Right lobe of liver (tissue), 6 donors: ENCODE measurements at regions not wholly inside any gene's neighbourhood (a gene's known extent, or its start where the extent isn't known, plus 50 kb on each side); places are given as distances from the start of the nearest gene placed in this dataset.

Experiments used
- ATAC-seq, 4 donors: fragments of 200-7000 bp; cut with Tn5 transposase; one replicate each; pipeline ENCODE4 v1.9.1; 2020; ENCODE audit warnings: mild to moderate bottlenecking in 4 of 4, moderate library complexity in 4 of 4
- DNase-seq, 3 donors: peaks; one replicate each; pipeline ENCODE4 v3.0.0-alpha.2; 2020
- H3K27ac ChIP-seq, 3 donors: fragments of 200-600 bp; one replicate each; pipeline ENCODE4 v1.8.0; 2022
- H3K27me3 ChIP-seq, 2 donors: fragments of 200-600 bp; one replicate each; pipeline ENCODE4 v1.8.0; 2022
- H3K36me3 ChIP-seq, 4 donors: fragments of 200-600 bp; sonication (generic) in 1 of 4; one replicate each; pipeline versions ENCODE4 v1.5.1 to v1.8.0; 2017 to 2022; ENCODE audit warnings: control low read depth in 1 of 4
- H3K4me1 ChIP-seq, 4 donors: fragments of 200-600 bp; sonication (generic) in 1 of 4; one replicate each; pipeline versions ENCODE4 v1.5.1 to v1.8.0; 2017 to 2022; ENCODE audit warnings: control low read depth in 1 of 4
- H3K4me3 ChIP-seq, 3 donors: fragments of 200-600 bp; one replicate each; pipeline ENCODE4 v1.8.0; 2022
- H3K9me3 ChIP-seq, 4 donors: fragments of 200-600 bp; sonication (generic) in 1 of 4; one replicate each; pipeline versions ENCODE4 v1.5.1 to v1.8.0; 2017 to 2022; ENCODE audit warnings: control low read depth in 1 of 4
- POLR2A ChIP-seq: fragments of 450-650 bp; IDR thresholded peaks from one replicate; pipeline ENCODE4 v1.6.1; 2017; ENCODE audit warnings: antibody characterized with exemption, mild to moderate bottlenecking
- WGBS: methylation state at CpG from one replicate; pipeline ENCODE4 v1.1.6; 2018; ENCODE audit warnings: low coverage, low lambda C conversion rate; ENCODE audit not compliant: insufficient coverage; ENCODE audit errors: missing lambda C conversion rate; 5-methylcytosine and 5-hydroxymethylcytosine counted together
- intact Hi-C, 2 donors: fragments of 100-400 bp; cut with DNase I; formaldehyde crosslinking; loops; one replicate each; pipeline versions ENCODE4 v1.11.2 to v1.14.1; 2022
- TF ChIP-seq, protein P1 (sequence below), 4 donors: fragments of 200-600 bp in 3 of 4; fragments of 450-650 bp in 1 of 4; IDR thresholded peaks; one replicate each; pipeline versions ENCODE4 v1.5.1 to v1.8.0; 2016 to 2022; ENCODE audit warnings: antibody characterized with exemption in 4 of 4, mild to moderate bottlenecking in 2 of 4
- donor health status: DM: no; HTN: yes; CAD: no.
- donor health status: DM: no; HTN: no; CAD: no.
- donor health status: DM: no; HTN: no; CAD: no.
- donor health status: DM: no; HTN: yes; CAD: no.
- donor health status: DM: no; HTN: yes; CAD: no.

DNA sequence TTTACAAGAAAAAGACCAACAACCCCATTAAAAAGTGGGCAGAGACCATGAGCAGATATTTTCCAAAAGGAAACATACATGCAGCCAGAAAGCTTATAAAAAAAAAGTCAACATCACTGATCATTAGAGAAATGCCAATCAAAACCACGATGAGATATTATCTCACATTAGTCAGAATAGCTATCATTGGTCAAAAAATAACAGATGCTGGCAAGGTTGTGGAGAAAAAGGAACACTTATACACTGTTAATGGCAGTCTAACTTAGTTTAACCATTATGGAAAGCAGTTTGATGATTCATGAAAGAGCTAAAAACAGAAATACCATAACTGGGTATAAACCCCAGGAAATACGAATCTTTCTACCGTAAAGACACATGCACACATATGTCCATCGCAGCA lies 76.3 kb downstream of the SUCNR1 start:
- intact Hi-C loops, result no loop called here
- WGBS, result 93% methylated on average over 4 of the region's 4 CpGs

DNA sequence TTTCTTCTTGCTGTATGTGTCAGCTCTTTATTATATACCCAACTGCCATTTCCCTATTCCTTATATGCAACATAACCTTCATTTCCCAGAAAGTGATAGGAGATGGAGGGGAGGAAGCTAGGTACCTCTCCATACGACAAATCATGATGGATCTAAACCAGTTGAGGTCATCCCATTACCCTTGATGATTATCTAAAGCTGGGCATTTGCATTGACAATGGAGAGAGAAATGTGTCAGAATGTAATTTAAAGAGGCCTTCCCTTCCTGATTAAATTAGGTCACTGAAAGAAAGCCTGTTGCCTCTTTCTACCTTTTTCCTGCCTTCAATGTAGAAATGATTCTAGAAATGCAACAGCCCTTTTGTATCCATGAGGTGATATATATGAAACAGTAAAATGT lies 81.9 kb downstream of the SUCNR1 start:
- Histone ChIP-seq H3K4me3 (no peak overlapping the region), H3K9me3 (no peaks in the 10 kb centered on the region), H3K4me1 (no peaks in the 10 kb centered on the region), H3K27ac (no peak overlapping the region), H3K27me3 (no peaks in the 10 kb centered on the region), H3K36me3 (no peaks in the 10 kb centered on the region)
- DNase-seq, result no peak
- WGBS, result 88% methylated on average over 1 of the region's 1 CpG
- TF ChIP-seq POLR2A, result no peak
- TF ChIP-seq, protein P1, sequence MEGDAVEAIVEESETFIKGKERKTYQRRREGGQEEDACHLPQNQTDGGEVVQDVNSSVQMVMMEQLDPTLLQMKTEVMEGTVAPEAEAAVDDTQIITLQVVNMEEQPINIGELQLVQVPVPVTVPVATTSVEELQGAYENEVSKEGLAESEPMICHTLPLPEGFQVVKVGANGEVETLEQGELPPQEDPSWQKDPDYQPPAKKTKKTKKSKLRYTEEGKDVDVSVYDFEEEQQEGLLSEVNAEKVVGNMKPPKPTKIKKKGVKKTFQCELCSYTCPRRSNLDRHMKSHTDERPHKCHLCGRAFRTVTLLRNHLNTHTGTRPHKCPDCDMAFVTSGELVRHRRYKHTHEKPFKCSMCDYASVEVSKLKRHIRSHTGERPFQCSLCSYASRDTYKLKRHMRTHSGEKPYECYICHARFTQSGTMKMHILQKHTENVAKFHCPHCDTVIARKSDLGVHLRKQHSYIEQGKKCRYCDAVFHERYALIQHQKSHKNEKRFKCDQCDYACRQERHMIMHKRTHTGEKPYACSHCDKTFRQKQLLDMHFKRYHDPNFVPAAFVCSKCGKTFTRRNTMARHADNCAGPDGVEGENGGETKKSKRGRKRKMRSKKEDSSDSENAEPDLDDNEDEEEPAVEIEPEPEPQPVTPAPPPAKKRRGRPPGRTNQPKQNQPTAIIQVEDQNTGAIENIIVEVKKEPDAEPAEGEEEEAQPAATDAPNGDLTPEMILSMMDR (IDR thresholded peaks at IDR 0.05), result no peak
- intact Hi-C loops, result no loop called here
- ATAC-seq, result no peak

More for the DNA sequence above, 76.3 kb downstream of the SUCNR1 start:
- H3K9me3 ChIP-seq, result no peaks in the 10 kb centered on the region
- no peaks in the 10 kb centered on the region for H3K36me3 ChIP-seq
- TF ChIP-seq, protein P1 (IDR thresholded peaks at IDR 0.05), result no peak
- TF ChIP-seq POLR2A, result no peak
- no peak overlapping the region for H3K4me3 ChIP-seq
- no peaks in the 10 kb centered on the region for H3K4me1 ChIP-seq
- H3K27ac ChIP-seq, result no peak overlapping the region
- no peak for DNase-seq
- H3K27me3 ChIP-seq, result no peaks in the 10 kb centered on the region
- ATAC-seq, result no peak

DNA sequence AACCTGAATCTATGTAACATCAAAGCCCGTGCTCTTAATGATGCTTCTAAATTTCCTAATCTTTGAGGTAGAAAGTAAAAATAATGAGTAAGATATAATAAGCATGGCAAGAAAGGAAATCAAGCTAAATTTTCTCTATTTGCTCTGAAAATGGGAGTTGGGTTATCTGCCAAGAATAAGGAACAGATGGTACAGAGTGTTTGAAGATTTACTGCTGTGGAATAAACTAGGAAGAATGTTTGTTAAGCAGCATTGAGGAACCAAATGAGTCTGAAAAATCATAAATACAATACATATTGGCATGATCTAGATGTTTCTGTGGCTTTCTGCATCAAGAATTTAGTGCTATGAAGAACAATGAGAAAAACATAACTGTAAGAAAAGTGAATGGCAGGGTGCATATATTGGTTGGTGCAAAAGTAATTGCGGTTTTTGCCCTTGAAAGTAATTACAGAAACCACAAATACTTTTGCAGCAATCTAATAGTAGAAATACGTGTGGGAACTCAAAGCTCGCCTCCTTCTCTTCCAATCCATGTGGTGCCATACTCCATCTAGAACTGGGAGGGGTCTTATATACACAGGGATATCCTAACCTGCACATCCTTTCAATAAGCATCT lies 87.6 kb downstream of the SUCNR1 start:
- 75% methylated on average over 4 of the region's 4 CpGs for WGBS
- no peaks in the 10 kb centered on the region for H3K27me3 ChIP-seq
- no peaks in the 10 kb centered on the region for H3K4me1 ChIP-seq
- no peak overlapping the region for H3K4me3 ChIP-seq
- intact Hi-C loops, result no loop called here
- DNase-seq, result no peak
- no peak for ATAC-seq
- no peak overlapping the region for H3K27ac ChIP-seq
- H3K36me3 ChIP-seq, result no peaks in the 10 kb centered on the region
- TF ChIP-seq POLR2A, result no peak
- TF ChIP-seq, protein P1 (IDR thresholded peaks at IDR 0.05), result no peak
- no peaks in the 10 kb centered on the region for H3K9me3 ChIP-seq

DNA sequence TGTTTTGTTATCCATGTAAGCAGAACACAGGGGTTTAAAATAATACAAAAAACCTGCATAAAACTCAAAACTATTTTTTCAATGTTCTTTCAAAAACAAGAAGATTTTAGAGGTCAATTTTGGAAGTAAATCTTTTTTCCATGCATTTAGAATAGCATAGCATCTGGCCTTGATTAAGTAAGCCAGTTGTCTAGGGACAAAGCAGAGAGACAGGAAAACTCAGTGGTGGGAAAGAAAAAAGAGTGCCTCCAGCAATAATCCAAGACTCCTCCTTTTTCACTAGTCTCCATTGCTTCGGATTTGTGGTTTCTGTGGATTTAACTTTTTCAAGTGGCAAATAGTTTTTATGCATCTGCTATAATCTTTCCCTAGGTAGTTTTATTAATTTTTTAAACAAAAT lies 88.9 kb downstream of the SUCNR1 start:
- intact Hi-C loops, result no loop called here
- Histone ChIP-seq H3K4me3 (no peak overlapping the region), H3K4me1 (no peaks in the 10 kb centered on the region), H3K9me3 (no peaks in the 10 kb centered on the region), H3K36me3 (no peaks in the 10 kb centered on the region), H3K27me3 (no peaks in the 10 kb centered on the region), H3K27ac (no peak overlapping the region)
- 100% methylated on average over 1 of the region's 1 CpG for WGBS
- no peak for DNase-seq
- TF ChIP-seq, protein P1 (IDR thresholded peaks at IDR 0.05), result no peak
- no peak for TF ChIP-seq POLR2A
- no peak for ATAC-seq

DNA sequence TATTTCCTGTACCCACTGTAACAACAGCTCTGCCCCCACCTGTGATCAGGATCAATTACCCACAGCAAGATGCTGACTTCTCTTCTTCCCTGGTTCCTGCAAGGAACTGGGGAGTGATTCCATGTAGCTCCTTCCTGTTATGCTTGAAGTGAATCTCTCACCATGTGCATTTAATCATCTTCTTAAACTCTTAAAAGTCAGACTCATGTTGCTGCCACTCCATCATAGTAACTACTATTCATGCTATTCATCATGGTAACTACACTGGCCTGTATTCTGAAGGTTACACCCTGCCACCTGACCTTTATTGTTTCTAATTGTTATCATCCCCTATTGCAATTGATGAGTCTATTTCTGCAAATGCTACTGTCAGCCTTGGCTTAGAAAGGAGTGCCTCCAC lies 89.5 kb downstream of the SUCNR1 start:
- Histone ChIP-seq H3K4me3 (no peak overlapping the region), H3K27ac (no peak overlapping the region), H3K4me1 (no peaks in the 10 kb centered on the region), H3K36me3 (no peaks in the 10 kb centered on the region), H3K27me3 (no peaks in the 10 kb centered on the region), H3K9me3 (no peaks in the 10 kb centered on the region)
- intact Hi-C loops, result no loop called here
- no peak for DNase-seq
- no peak for ATAC-seq
- TF ChIP-seq, protein P1 (IDR thresholded peaks at IDR 0.05), result no peak
- TF ChIP-seq POLR2A, result no peak
